ENCODE measurements at regions not wholly inside any gene's neighbourhood (a gene's known extent, or its start where the extent isn't known, plus 50 kb on each side); places are given as distances from the start of the nearest gene placed in this dataset.

DNA sequence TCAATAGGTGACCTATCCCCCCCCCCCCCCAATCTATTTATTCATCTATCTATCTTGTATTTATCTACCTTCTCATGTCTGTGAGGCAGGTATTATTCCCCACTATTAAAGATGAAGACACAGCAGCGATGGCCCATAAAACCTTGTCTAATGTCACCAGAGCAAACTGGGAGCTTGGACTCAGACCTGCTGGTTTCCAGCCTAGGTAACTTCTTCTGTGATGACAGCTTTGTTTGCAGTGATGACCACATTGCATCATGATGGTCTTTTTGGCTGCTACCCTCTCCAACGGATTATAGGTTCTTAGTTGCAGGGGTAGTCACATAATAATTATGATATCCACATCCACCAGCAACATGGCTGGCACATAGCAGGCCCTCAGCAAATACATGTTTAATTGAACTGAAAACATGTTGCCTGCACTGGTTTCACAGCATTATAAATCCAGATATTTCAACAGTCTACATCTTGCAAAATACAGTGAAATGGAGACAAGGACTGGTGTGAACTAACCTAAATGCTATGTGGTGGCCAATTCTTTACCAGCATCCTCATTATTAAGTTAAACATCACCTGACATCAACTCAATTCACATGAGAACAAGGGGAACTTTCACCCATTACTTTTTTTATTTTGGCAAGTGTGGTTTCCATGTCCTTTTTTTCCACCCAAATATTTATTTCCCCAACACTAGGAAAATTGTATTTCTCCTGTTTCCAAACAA lies 712.5 kb upstream of the NRSN1 start:
- TF ChIP-seq POLR2AphosphoS5 (IDR thresholded peaks at IDR 0.05) (no peak), POLR2A (IDR thresholded peaks at IDR 0.05) (no peak), EP300 (IDR thresholded peaks at IDR 0.05; ENCODE audit: low read depth) (no peak)
- TF ChIP-seq, protein P1, sequence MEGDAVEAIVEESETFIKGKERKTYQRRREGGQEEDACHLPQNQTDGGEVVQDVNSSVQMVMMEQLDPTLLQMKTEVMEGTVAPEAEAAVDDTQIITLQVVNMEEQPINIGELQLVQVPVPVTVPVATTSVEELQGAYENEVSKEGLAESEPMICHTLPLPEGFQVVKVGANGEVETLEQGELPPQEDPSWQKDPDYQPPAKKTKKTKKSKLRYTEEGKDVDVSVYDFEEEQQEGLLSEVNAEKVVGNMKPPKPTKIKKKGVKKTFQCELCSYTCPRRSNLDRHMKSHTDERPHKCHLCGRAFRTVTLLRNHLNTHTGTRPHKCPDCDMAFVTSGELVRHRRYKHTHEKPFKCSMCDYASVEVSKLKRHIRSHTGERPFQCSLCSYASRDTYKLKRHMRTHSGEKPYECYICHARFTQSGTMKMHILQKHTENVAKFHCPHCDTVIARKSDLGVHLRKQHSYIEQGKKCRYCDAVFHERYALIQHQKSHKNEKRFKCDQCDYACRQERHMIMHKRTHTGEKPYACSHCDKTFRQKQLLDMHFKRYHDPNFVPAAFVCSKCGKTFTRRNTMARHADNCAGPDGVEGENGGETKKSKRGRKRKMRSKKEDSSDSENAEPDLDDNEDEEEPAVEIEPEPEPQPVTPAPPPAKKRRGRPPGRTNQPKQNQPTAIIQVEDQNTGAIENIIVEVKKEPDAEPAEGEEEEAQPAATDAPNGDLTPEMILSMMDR (IDR thresholded peaks at IDR 0.05), result no peak

Data from transverse colon (tissue), 4 donors.